ENCODE measurements at regions not wholly inside any gene's neighbourhood (a gene's known extent, or its start where the extent isn't known, plus 50 kb on each side); places are given as distances from the start of the nearest gene placed in this dataset.

DNA sequence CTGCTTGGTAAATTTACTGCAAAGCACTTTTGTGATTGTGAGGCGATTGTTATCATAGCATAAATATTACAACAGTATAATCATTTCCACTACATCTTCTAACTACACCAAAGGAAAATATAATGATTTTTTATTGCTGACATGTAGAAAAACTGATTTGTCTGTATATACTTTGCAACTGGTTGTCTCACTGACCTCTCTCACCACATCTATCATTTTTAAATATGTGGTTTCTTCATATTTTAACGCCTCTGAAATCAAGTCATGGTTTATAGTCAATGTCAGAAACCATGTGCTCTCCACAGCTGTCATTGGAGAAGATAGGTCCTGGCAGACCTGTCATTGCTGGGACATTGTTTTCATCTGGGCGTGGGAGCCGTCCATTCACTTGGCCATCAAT, 315.4 kb upstream of the KLF6 start:
- Histone ChIP-seq H3K9me1 (replicated peaks; ENCODE audit: control insufficient read depth, extremely low read depth, insufficient read depth, low read length) (no peaks in the 10 kb centered on the region), H3K9ac (replicated peaks; ENCODE audit: extremely low read depth, insufficient read depth, low read length) (no peak overlapping the region), H2AFZ (ENCODE audit: low read depth, low read length) (no peak overlapping the region), H3K4me3 (replicated peaks in 1 of 3; ENCODE audit: insufficient read depth in 1 of 3, low read depth in 1 of 3, low read length in 3 of 3) (no peak overlapping the region), H3K9me3 (replicated peaks; ENCODE audit: control insufficient read depth, insufficient read depth, low read length) (no peaks in the 10 kb centered on the region), H4K20me1 (replicated peaks; ENCODE audit: control insufficient read depth, extremely low read depth, insufficient read depth, low read length) (no peaks in the 10 kb centered on the region), H3K27ac (ENCODE audit: insufficient read depth, low read depth, low read length) (no peak overlapping the region), H3K27me3 (ENCODE audit: control insufficient read depth in 2 of 2, insufficient read depth in 2 of 2, low read length in 2 of 2) (no peaks in the 10 kb centered on the region), H3K79me2 (ENCODE audit: control insufficient read depth, insufficient read depth, low read length) (no peaks in the 10 kb centered on the region), H3K4me1 (ENCODE audit: control insufficient read depth, extremely low read depth, insufficient read depth, low read length) (peaks cover 13% of the 10 kb centered on the region), H3K4me2 (ENCODE audit: insufficient read depth, low read length) (no peak overlapping the region), H3K36me3 (ENCODE audit: control insufficient read depth in 2 of 2, extremely low read depth in 1 of 2, insufficient read depth in 2 of 2, low read length in 2 of 2) (no peaks in the 10 kb centered on the region)
- BruUV-seq (replicated peaks): no TSS peak
- DNase-seq (ENCODE audit: low read depth, low spot score) (no peak), FAIRE-seq (no peak)
- dilution Hi-C loops (cut with MboI; ENCODE audit: extremely low pct_ligation_motif_present, low sequenced_read_pairs): no loop called here
- TF ChIP-seq, protein P1, sequence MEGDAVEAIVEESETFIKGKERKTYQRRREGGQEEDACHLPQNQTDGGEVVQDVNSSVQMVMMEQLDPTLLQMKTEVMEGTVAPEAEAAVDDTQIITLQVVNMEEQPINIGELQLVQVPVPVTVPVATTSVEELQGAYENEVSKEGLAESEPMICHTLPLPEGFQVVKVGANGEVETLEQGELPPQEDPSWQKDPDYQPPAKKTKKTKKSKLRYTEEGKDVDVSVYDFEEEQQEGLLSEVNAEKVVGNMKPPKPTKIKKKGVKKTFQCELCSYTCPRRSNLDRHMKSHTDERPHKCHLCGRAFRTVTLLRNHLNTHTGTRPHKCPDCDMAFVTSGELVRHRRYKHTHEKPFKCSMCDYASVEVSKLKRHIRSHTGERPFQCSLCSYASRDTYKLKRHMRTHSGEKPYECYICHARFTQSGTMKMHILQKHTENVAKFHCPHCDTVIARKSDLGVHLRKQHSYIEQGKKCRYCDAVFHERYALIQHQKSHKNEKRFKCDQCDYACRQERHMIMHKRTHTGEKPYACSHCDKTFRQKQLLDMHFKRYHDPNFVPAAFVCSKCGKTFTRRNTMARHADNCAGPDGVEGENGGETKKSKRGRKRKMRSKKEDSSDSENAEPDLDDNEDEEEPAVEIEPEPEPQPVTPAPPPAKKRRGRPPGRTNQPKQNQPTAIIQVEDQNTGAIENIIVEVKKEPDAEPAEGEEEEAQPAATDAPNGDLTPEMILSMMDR (IDR thresholded peaks at IDR 0.05; ENCODE audit: extremely low read depth in 1 of 2, insufficient read depth in 1 of 2, low read depth in 1 of 2, low read length in 2 of 2): no peak
- TF ChIP-seq FOS (IDR thresholded peaks at IDR 0.05; ENCODE audit: borderline replicate concordance, insufficient read depth, low read length): no peak
- TF ChIP-seq, protein P2, sequence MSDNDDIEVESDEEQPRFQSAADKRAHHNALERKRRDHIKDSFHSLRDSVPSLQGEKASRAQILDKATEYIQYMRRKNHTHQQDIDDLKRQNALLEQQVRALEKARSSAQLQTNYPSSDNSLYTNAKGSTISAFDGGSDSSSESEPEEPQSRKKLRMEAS (IDR thresholded peaks at IDR 0.05; ENCODE audit: insufficient read depth, insufficient read length): no peak
- TF ChIP-seq POLR2A (IDR thresholded peaks at IDR 0.05; ENCODE audit: low read depth, low read length): no peak
- TF ChIP-seq EZH2 (IDR thresholded peaks at IDR 0.05; ENCODE audit: borderline replicate concordance, low read depth, low read length, severe bottlenecking): no peak
- TF ChIP-seq POLR2AphosphoS5 (IDR thresholded peaks at IDR 0.05; ENCODE audit: insufficient read depth, low read depth, low read length): no peak
- TF ChIP-seq MYC (IDR thresholded peaks at IDR 0.05; ENCODE audit: low read depth, low read length): no peak
- TF ChIP-seq GATA2 (IDR thresholded peaks at IDR 0.05; ENCODE audit: insufficient read depth, insufficient read length, low read depth, low read length): no peak
- TF ChIP-seq JUN (IDR thresholded peaks at IDR 0.05; ENCODE audit: borderline replicate concordance, insufficient read depth, insufficient read length, low read depth): no peak
- POLR2A ChIA-PET: no interaction called here
- intact Hi-C loops (cut with micrococcal nuclease): no loop called here
- CTCF ChIA-PET: interaction anchor here (1.1 kb wide), 1 partner anchor 12 kb away, joined by 3 read pairs; no protein-coding TSS in a partner anchor
